Endothelial cell (in vitro differentiated cells): ENCODE measurements at regions not wholly inside any gene's neighbourhood (a gene's known extent, or its start where the extent isn't known, plus 50 kb on each side); places are given as distances from the start of the nearest gene placed in this dataset.
"Not testable (repeated sequence)": the region's sequence is repeated elsewhere in the genome, so short reads cannot be mapped to it uniquely, and the experiment has no call there.

Experiments used
- DNase-seq: peaks from one replicate; pipeline ENCODE4 v3.0.0; 2021; ENCODE audit warnings: low spot score
- H3K27ac Mint-ChIP-seq: one replicate; pipeline ENCODE4 v1.8.0; 2021; ENCODE audit warnings: mixed read lengths, inconsistent platforms; ENCODE audit not compliant: unreplicated experiment
- H3K27me3 Mint-ChIP-seq: one replicate; pipeline ENCODE4 v1.8.0; 2021; ENCODE audit warnings: mild to moderate bottlenecking, moderate library complexity, mixed read lengths, inconsistent platforms; ENCODE audit not compliant: unreplicated experiment
- H3K36me3 Mint-ChIP-seq: one replicate; pipeline ENCODE4 v1.8.0; 2021; ENCODE audit warnings: mild to moderate bottlenecking, low read depth, mixed read lengths, inconsistent platforms; ENCODE audit not compliant: unreplicated experiment
- H3K4me1 Mint-ChIP-seq: one replicate; pipeline ENCODE4 v1.8.0; 2021; ENCODE audit warnings: mild to moderate bottlenecking, mixed read lengths, inconsistent platforms; ENCODE audit not compliant: unreplicated experiment
- H3K4me3 Mint-ChIP-seq: one replicate; pipeline ENCODE4 v1.8.0; 2021; ENCODE audit warnings: mild to moderate bottlenecking, mixed read lengths, inconsistent platforms; ENCODE audit not compliant: unreplicated experiment
- H3K9me3 Mint-ChIP-seq: one replicate; pipeline ENCODE4 v1.8.0; 2021; ENCODE audit warnings: mixed read lengths, inconsistent platforms; ENCODE audit not compliant: unreplicated experiment

GRCh38 chr16:29297809-29298177 is 108.7 kb downstream of the NPIPB11 start:
- H3K4me1 Mint-ChIP-seq, H3K9me3 Mint-ChIP-seq: not testable (repeated sequence)

GRCh38 chr16:29297144-29297808 is 109.2 kb downstream of the NPIPB11 start:
- not testable (repeated sequence) for H3K36me3 Mint-ChIP-seq, DNase-seq, H3K4me3 Mint-ChIP-seq, H3K27me3 Mint-ChIP-seq, H3K4me1 Mint-ChIP-seq, H3K27ac Mint-ChIP-seq, H3K9me3 Mint-ChIP-seq

More at GRCh38 chr16:29297809-29298177, 108.7 kb downstream of the NPIPB11 start:
- not testable (repeated sequence) for H3K27ac Mint-ChIP-seq, DNase-seq, H3K27me3 Mint-ChIP-seq, H3K36me3 Mint-ChIP-seq, H3K4me3 Mint-ChIP-seq

GRCh38 chr16:29296176-29296575 is 110.3 kb downstream of the NPIPB11 start:
- H3K27ac Mint-ChIP-seq, H3K4me3 Mint-ChIP-seq, H3K9me3 Mint-ChIP-seq, H3K4me1 Mint-ChIP-seq, H3K36me3 Mint-ChIP-seq, DNase-seq, H3K27me3 Mint-ChIP-seq: not testable (repeated sequence)

GRCh38 chr16:29294951-29295795 is 111.3 kb downstream of the NPIPB11 start:
- H3K27me3 Mint-ChIP-seq, H3K4me3 Mint-ChIP-seq, H3K4me1 Mint-ChIP-seq, H3K27ac Mint-ChIP-seq, H3K9me3 Mint-ChIP-seq, H3K36me3 Mint-ChIP-seq, DNase-seq: not testable (repeated sequence)

GRCh38 chr16:29294400-29294933 is 112.0 kb downstream of the NPIPB11 start:
- H3K27me3 Mint-ChIP-seq, H3K36me3 Mint-ChIP-seq, H3K4me1 Mint-ChIP-seq, DNase-seq, H3K4me3 Mint-ChIP-seq, H3K9me3 Mint-ChIP-seq, H3K27ac Mint-ChIP-seq: not testable (repeated sequence)

- not testable (repeated sequence) for DNase-seq, H3K4me3 Mint-ChIP-seq, H3K36me3 Mint-ChIP-seq, H3K27me3 Mint-ChIP-seq, H3K9me3 Mint-ChIP-seq, H3K27ac Mint-ChIP-seq, H3K4me1 Mint-ChIP-seq
Measured at GRCh38 chr16:29293545-29293944, 113.0 kb downstream of the NPIPB11 start.

GRCh38 chr16:29292952-29293471 is 113.5 kb downstream of the NPIPB11 start:
- not testable (repeated sequence) for H3K27ac Mint-ChIP-seq, H3K4me1 Mint-ChIP-seq, H3K9me3 Mint-ChIP-seq, H3K4me3 Mint-ChIP-seq, DNase-seq, H3K27me3 Mint-ChIP-seq, H3K36me3 Mint-ChIP-seq

GRCh38 chr16:29291329-29292271 is 114.9 kb downstream of the NPIPB11 start:
- H3K4me3 Mint-ChIP-seq, H3K9me3 Mint-ChIP-seq, H3K27ac Mint-ChIP-seq, H3K36me3 Mint-ChIP-seq, H3K4me1 Mint-ChIP-seq, DNase-seq, H3K27me3 Mint-ChIP-seq: not testable (repeated sequence)
